ENCODE measurements at regions not wholly inside any gene's neighbourhood (a gene's known extent, or its start where the extent isn't known, plus 50 kb on each side); places are given as distances from the start of the nearest gene placed in this dataset.
"Not testable (repeated sequence)": the region's sequence is repeated elsewhere in the genome, so short reads cannot be mapped to it uniquely, and the experiment has no call there.

GRCh38 chr20:25987073-25987927 is 290.6 kb upstream of the ZNF337 start:
- peak; percentile 2 for DNase-seq

DNA sequence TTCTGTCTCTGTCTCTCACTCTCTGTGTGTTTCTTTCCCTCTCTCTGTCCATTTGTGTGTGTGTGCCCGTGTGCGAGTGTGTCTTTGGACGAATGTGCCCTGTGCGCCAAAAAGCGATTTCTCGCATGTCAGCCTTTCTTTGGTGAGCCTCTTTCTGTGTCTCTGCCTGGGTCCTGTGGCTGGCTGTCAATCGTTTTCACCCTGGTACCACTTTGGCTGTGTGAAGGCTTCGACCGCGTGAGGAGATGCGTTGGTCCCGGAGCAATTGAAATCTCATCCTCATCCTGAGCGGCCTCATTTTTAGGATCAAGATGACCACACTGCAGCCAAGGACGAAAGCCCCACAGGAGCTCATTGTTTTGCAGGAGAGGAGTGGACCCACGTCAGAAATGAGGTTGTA is 288.9 kb upstream of the ZNF337 start:
- DNase-seq, result no peak

- DNase-seq, result peak; percentile 7
Measured at GRCh38 chr20:25984933-25985332, 288.3 kb upstream of the ZNF337 start.

GRCh38 chr20:25982701-25983100 is 286.0 kb upstream of the ZNF337 start:
- DNase-seq, result not testable (repeated sequence)

DNA sequence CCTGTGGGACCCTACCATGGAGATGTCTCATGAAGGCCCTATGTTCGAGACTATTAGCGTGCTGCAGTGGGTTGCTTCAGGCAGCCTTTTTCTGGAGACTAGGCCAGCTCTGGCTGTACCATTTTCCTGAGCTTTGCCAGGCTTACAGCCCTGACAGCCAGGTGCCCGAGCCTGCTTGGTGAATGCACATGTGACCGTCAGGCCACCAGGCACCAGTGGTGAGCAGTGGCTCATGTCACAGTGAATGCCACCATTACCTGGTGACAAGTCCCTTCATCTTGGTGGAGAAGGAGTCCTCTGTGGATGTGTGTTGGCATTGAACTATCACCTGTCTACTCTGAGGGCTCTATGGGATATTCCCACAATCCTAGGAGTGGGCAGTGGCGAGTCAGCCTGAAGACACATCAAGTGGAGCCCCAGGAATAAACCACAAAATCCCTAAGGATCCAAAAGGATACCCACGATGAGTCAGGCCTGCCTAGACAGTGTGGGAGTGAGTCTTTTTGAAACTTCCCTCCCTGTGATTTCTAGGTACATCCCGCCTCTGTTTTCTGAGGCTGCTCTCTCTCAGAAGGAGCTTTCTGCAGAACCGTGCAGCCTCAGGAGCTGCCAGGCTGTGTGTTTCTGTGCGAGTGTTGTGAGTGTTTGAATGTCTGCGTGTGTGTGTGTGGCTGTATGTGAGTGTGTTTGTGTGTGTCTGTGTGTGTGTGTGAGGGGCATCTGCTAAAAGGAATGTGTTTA is 282.0 kb upstream of the ZNF337 start:
- DNase-seq, result not testable (repeated sequence)

DNA sequence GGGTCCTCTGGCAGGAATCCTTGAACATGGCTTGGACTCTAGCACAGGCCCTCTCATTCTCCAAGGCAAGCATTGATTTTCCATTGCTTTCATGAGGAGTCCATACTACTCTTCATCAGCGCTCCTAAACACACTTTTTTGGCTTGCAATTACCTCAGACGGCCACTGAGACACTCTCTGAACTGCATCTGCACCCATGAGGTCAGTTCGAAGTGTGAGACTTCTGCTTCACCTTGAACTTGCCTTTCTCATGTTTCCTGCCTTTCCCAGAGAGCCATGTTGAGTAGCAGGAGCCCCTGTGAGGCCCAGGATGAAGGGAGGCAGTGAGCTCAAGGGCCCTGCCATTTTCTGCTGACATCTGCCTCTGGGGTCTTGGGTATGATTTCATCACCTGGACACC is 279.2 kb upstream of the ZNF337 start:
- not testable (repeated sequence) for DNase-seq

- DNase-seq, result not testable (repeated sequence)
Measured at GRCh38 chr20:25965203-25965602, 268.6 kb upstream of the ZNF337 start.

- DNase-seq, result not testable (repeated sequence)
Measured at GRCh38 chr20:25953876-25954275, 257.2 kb upstream of the ZNF337 start.

DNA sequence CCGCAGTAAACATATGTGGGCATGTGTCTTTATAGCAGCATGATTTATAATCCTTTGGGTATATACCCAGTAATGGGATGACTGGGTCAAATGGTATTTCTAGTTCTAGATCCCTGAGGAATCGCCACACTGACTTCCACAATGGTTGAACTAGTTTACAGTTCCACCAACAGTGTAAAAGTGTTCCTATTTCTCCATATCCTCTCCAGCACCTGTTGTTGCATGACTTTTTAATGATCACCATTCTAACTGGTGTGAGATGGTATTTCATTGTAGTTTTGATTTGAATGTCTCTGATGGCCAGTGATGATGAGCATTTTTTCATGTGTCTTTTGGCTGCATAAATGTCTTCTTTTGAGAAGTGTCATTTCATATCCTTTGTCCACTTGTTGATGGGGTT is 238.6 kb upstream of the ZNF337 start:
- not testable (repeated sequence) for DNase-seq

- not testable (repeated sequence) for DNase-seq
Measured at GRCh38 chr20:25932806-25933205, 236.2 kb upstream of the ZNF337 start.

DNA sequence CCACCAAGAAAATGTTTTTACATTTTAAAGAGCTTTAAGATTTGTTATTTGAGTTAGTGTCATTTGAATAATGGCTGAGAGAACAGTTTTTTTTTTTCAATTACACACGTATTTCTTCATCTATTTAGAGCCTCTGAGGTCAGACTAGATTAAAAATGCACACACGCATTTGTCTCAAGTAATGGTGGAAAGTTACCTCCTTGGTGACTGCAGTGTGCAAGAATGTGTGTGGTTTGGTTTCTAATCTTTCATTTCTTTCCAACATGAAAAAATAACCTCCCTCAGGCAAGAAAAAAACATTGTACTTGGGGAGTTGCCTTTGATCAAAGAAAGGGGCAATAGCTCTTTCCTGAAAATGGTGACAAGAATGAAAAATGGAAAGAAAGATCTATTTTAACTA is 235.5 kb upstream of the ZNF337 start:
- DNase-seq, result not testable (repeated sequence)

DNA sequence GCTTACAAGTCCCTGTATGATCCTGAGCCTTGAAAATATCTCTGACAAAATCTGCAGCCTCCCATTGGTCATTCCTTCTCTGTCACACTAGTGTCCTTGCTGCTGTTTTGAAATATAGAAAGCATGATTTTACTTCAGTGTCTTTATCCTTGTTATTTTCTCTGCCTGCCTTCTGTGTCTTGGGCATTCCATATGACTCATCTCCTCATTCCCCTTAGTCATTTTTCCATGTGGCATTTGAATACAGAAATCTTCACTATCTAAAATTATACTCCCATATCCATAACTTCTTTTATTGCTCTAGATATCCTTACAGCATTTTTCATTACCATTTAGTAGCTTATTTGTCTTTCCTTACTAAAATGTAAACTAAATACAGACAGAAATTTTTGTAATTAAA is 205.7 kb upstream of the ZNF337 start:
- not testable (repeated sequence) for DNase-seq

- not testable (repeated sequence) for DNase-seq
Measured at GRCh38 chr20:25898663-25899062, 202.0 kb upstream of the ZNF337 start.

GRCh38 chr20:25879096-25879495 is 182.4 kb upstream of the ZNF337 start:
- not testable (repeated sequence) for DNase-seq

DNA sequence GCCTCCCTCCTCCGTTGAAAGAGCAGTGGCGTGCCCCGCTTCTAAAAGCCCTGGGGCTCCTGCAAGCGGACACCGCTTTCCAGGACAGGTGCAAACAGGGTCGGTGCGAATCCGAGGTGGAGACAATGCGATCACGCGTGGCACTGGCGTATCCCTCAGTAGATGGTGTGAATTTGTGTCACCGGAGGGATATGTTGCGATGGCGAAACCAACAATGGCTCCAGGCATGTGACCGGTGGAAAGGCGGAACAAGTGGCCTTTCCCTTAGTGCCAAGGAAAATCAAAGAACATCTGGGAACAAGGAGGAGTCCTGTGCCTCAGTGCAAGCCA is 172.0 kb upstream of the ZNF337 start:
- not testable (repeated sequence) for DNase-seq

DNA sequence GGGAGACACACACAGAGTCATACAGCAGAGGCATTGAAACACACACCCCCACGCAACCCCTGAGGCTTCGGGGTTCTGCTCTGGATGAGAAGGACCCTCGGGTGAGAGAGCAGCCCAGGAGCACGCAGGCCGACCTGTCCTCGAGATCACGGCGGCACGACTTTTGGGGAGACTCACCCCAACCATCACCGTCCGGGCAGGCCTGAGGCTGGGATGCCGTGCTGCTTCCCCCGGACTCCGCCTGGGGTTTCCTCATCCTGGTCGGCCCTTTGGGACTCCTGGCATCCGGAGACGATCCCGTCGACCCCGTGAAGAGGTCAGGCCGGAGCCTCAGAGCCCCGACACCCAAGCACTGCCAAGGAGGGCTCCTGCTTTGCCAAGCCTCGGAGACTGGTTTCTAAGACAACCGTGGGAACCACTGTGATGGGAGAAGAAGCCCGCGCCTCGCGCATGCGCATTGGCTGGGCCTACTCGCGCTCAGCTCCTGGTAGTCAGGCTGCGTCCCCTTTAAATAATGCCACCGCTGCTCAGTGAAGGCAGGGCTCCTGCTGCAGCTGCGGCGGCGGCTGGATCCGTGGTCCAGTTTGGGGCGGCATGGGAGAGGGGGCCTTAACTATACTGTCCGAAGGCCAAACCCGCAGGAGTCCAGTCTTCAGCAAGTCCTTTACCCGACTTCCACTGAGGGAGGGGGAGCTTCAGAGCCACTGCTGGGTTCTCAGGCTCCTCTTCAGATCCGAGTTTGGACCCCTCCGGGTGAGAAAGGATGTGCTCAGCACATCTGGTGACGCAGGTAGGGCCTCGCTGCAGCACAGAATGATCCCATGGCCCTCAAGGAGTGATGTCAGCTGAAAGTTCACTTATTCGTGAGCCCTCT is 171.4 kb upstream of the ZNF337 start:
- DNase-seq, result peak; percentile 9

GRCh38 chr20:25867015-25867775 is 170.5 kb upstream of the ZNF337 start:
- DNase-seq, result not testable (repeated sequence)

DNA sequence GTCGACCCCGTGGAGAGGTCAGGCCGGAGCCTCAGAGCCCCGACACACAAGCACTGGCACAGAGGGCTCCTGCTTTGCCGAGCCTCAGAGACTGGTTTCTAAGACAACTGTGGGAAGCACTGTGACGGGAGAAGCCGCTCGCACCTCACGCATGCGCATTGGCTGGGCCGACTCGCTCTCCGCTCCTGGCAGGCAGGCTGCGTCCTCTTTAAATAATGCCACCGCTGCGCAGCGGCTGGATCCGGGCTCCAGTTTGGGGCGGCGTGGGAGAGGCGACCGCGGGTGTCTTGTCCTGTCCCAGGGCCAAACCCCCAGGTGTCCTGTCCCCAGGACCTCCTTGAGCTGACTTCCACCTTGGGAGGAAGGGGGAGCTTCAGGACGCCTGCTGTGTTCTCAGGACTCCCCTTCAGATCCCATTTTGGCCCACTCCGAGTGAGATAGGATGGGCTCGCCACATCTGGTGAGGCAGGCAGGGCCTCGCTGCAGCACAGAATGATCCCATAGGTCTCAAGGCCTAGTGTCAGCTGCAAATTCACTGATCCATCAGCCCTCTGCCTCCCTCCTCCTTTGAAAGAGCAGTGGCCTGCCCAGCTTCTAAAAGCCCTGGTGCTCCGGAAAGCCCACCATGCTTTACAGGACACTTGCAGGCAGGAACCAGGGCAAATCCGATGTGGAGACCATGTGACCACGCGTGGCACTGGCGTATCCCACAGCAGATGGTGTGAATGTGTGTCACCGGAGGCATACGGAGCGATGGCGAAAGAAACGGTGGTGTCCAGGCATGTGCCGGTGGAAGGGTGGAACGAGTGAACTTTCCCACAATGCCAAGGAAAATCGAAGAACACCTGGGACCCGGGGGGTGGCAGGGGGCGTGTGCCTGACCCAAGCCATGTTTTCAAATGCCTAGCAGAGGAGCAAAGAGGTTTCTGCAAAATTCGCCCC is 169.3 kb upstream of the ZNF337 start:
- DNase-seq, result peak; percentile 7

- DNase-seq, result not testable (repeated sequence)
Measured at GRCh38 chr20:25864963-25865714, 168.5 kb upstream of the ZNF337 start.
